GM19035 (cell line): ENCODE measurements at regions not wholly inside any gene's neighbourhood (a gene's known extent, or its start where the extent isn't known, plus 50 kb on each side); places are given as distances from the start of the nearest gene placed in this dataset.

ENCODE experiments used
- ATAC-seq: cut with Tn5 transposase; IDR thresholded peaks from one replicate; pipeline ENCODE4 v1.9.1; 2021; ENCODE audit not compliant: unreplicated experiment

DNA sequence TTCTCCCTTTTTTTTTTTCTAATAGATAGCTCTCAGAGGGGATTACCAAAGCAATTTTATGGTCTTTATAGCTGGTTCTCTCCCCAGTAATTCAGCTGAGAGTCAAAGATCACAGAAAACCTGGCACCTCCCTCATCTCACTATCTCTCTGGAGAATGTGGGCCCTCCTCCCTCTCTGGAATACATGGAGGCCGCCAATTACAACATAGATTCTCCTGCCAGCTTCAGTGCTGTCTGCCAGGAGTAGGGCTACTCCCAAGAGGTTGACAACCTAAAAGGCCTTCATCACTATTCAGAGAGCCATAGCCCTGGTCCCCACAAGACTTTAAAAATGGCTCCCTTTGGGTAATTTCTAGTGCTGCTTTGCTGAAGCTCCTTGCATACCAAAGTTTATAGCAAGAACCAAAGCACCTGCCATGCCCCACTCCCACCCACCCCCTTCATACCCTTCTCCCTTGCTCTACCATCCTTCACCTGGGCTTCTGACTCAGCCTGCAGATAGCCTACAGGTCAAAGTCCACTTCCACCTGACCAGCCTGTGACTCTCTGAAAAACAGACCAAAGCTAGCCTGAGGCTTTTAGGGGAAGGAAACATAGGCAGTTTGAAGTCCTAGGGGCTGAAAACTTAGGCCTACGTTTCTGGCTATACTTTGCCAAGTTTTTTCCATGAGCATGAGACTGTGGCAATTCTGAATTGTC is 472.3 kb downstream of the TNS1 start:
- ATAC-seq, result no peak

DNA sequence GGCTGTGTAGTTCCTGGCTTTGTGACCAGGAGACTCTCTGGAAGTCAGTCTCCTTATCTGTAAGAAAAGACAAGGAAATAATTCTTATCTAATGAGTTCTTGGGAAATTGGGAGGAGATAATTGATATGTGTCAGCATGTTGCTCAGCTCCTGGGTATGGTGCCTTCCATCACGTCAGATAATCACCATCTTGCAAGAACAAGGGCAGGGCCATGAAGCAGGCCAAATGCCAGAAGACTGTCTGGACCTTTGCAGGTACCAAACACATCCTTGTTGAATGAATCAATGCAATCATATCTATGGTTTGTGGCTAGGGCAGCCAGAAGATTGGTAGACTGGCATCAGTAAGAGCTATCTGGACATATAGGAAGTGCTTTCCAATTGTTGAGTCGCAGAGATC is 473.5 kb downstream of the TNS1 start:
- no peak for ATAC-seq

- ATAC-seq, result no peak
Observed at GRCh38 chr2:217527590-217528202, 475.1 kb downstream of the TNS1 start.

DNA sequence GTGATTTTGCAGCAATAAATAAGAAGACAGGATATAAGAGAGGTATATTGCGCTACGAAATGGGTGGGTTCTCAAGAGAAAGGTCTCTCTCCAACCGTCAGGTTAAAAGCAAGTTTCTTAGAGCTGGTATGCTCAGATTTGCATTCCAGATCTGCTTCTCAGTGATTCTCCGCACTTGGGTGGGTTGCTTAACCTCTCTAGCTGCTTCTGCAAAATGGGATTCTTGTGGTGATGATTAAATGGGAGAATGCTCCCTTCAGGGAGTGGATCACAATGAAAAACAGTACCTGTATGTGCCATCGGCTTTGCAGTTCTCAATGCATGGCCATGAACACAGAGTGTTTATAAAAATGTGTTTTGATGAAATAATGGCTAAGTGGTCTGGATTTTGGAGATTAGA is 477.7 kb downstream of the TNS1 start:
- ATAC-seq, result no peak

- ATAC-seq, result no peak
Observed at GRCh38 chr2:217523286-217523685, 479.5 kb downstream of the TNS1 start.

DNA sequence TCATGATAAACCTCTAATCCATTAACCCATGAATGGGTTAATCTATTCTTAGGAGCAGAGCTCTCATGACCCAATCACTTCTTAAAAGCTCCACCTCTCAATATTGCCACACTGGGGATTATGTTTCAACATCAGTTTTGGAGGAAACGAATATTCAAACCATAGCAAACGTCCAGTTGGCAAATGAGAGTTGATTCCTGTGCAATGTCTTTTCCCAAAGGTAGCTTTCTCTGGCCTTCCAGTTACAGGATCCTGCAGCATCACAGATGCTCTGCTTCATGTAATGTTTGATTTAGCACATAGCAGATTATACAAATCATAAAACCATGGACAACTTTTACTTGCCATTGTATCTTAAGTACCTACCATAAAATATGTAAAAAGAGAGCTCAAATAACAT is 481.0 kb downstream of the TNS1 start:
- no peak for ATAC-seq

DNA sequence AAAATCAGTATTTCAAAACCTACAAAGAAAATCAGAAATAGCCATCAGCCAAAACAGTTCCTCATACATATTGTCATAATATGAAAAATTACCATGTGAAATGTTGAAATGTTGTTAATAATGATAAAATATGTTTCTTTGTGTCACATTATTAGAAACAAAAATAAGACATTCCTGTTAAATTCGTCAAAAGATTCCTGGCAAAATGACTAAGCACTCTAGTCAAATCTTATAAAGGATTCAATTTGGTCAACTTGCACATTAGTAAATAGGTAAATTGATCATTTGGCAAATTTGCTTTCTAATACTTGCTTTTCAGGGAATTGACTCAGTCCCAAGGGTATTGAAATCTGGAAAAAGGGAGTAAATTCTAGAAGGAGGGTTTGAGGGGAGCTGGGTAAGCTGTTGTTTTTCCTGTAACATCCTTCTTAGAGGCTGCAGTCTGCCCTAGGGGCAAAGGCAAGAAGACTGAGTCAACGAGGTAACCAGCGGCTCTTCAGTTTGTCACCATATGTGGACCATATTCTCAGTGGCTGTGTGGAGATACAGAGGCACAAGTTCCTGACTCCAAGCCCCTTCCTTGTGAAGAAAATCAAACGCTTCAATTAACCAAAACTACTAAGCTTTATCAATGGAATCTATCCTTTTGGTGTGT is 482.3 kb downstream of the TNS1 start:
- no peak for ATAC-seq

GRCh38 chr2:217517402-217517801 is 485.4 kb downstream of the TNS1 start:
- no peak for ATAC-seq

DNA sequence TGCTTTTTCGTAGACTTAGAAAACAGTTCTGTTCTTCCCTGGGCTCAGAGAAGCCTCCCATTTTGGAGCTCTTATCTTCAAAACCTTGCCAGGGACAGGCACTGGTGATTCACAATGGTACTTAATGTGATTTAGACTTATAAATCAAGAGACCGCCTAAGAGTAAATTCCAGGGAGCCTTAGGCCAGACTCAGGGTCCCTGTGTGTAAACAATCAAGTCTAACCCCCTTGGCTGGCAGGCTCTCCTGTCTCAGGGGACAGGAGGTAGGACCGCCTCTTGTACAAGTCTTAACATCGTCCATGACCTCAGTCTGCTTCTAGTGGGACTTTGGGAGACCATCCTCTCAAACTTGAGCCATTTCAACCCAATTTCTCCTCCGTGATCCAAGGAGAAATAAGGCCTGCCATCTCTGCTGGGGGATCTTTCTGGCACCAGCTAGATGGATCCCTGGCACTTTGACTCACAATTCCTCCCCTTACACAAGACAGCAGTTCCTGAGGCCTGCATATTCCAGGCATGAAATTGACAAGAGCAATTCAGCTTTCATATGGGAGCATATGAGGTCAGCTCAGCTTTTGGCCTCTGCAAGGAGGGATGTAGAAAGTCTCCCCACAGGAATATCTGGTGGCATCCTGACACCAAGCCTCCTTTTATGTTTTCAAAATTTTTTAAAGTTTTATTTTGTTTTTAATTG is 487.0 kb downstream of the TNS1 start:
- ATAC-seq, result no peak

DNA sequence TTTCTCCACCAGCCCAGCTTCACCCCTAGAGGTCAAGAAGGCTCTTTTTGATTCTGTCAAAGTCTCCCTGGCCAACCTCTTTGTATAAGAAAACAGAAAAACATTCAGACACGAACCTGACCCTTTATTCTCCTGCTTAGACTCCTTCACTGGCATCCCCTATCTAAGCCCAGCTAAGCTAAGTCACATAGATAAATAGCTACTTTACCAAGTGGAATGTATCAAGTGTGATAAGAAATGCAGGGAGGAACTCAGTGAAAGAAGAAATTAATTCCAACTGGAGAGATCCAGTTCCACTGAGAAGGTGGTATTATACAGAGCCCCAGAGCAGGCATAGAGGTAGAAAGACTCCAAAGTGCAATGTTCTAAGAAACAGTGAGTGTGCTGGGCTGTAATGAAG is 489.5 kb downstream of the TNS1 start:
- no peak for ATAC-seq

DNA sequence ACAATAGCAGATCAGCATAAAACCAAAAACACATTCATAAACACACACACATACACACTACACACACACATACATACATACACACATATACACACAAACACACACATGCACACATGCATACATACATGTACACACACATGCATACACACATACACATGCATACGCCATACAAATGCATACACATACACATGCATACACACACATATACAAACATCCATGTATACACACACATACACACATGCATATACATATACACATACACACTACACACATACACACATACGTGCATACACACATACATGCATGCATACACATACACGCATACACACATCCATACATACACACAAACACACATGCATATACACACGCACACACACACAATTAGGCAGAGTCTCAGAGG is 490.1 kb downstream of the TNS1 start:
- ATAC-seq, result no peak

DNA sequence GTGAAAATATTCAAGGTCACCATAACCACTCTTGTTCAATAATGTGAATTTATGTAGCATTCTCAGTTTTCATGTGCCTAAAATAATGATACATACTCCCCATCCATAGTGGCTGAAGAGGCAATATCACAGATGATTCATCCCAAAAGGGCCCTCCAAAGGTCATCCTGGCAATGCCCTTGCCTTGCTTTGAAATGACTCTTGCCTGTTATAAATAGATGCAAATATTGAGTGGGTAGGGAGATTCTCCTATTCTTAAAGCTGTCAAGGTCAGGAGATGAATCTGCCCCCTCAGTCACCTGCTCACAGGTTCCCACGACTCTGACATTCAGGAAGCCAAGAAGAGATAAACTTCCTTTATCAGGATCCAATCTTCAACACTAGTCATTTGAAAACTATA is 490.5 kb downstream of the TNS1 start:
- no peak for ATAC-seq

DNA sequence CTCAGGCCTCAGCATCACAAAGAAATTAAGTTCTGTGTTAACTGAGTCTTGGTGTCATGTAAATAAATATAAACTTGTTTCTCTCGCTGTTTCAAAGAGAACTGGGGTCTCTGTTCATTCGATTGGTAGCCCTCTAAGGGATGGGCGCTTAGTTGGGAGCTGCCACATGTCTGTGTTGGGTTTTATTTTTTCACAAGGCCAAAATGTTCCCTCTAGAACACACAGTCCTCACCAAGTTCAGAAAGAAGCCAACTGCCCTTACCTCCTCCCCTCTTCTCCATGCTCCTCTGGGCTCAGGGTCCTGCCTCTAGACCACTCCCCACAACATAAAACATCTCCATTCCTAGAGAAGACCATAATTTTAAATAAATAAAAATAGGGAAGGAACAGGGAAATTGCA is 490.9 kb downstream of the TNS1 start:
- no peak for ATAC-seq

DNA sequence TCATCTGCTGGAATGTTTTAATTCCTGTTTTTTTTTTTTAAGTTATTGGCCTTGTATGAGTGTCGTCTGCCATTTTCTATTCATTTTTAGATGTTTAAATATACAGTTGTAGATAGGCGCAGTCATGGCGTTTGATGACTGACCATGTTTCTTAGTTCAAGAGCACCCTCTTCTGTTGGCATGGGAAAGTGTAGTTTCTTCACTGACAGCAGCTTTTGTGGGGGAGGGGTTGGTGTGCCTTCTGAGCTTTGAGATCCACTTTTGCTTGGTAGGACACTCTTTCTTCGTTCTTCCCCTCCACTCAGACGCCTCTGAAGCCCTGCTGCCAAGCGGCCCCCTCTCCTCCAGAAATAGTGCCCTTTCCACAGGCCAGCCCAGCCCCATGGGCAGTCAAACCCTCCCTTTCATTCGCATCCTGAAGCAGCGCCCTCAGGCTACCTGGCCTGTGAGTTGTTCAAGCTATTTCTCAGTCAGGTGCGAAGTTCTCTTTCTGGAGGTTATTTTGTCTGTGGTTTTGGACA is 492.0 kb downstream of the TNS1 start:
- peak; percentile 71 for ATAC-seq

DNA sequence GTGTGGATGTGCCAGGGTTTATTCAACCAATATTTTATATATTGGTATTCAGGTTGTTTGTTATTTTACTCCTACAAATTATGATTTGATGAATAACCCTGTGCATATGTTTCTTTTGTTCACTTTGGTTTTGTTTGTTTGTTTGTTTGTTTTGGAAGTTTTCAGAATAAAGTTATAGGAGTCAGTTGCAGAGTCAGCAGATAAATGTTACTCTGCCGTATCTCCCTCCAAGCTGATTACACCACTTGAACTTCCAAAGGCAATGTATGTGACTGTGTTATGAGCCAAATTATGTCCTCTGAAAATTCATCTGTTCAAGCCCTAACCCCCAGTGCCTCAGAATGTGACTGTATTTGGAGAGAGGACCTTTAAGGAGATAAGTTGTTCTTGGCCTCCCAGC is 497.5 kb downstream of the TNS1 start:
- no peak for ATAC-seq

- ATAC-seq, result no peak
Observed at GRCh38 chr2:217501887-217502286, 500.9 kb downstream of the TNS1 start.

DNA sequence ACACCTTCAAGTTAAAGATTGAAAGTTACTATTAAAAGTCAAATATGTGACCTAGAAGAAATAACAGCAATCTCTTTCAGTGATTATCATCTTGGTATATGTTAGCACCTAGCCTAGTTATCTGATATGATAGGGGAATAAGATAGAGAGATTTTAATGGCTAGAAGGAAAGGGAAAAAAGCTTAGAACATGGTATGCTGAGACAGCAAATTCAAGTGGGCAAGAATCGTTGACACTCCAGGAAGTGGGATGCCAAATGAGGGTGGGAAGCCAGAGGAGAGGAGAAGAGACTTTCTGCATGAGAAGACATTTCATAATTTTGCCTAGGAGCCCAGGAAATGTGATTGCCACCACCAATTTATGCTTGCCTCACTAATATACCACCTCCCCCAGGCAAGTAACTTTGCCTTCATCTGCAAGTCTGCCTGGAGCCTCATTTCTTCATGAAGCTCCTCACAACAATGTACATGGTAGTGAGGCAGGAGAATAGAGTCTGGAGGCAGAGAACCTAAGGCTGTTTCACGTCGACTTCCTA is 504.9 kb downstream of the TNS1 start:
- ATAC-seq, result no peak

DNA sequence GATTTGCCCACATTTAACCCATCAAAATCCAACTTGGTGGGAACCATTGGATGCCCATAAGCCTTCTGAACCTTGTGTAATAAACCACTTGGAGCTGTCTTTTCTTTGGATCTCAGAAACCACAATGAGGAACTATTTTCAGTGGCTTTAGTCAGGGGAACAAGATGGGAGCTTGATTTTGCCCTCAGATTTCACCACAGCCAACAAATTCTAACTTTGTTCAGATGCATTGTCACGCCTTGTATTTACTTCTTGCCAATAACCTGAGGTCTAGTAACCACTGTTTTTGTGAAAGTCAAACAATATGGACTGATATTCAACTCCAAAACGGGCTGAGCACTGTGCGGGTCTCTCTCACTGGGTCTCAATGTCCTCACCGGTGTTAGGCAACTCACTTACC is 508.2 kb downstream of the TNS1 start:
- no peak for ATAC-seq

- no peak for ATAC-seq
Observed at GRCh38 chr2:217491271-217491670, 511.5 kb downstream of the TNS1 start.

GRCh38 chr2:217489145-217489960 is 513.4 kb downstream of the TNS1 start:
- ATAC-seq, result no peak

DNA sequence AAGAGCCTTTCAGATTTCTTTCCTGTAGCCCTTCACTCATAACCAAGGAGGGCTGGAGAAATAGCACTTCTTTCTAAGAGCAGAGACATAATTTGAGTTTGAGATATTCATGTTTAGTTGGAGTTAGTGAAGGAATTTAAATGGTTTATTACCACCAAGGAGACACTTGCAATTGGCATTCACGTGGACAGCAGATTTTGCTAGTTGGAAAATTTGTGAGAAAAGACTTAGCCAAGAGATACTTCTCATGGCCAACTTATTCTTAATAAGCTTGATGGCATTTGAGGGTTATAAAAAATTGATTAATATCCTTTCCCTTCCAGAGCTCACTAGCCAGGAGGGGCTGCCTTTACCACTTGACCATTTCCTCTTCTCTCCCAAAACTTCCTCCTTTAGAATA is 518.7 kb downstream of the TNS1 start:
- ATAC-seq, result no peak
